Erythroblast (primary cell): ENCODE measurements at regions not wholly inside any gene's neighbourhood (a gene's known extent, or its start where the extent isn't known, plus 50 kb on each side); places are given as distances from the start of the nearest gene placed in this dataset.

Experiments used
- GATA1 ChIP-seq: IDR thresholded peaks from 2 replicates; pipeline ENCODE4 v1.6.1; 2011; ENCODE audit warnings: low read depth, mild to moderate bottlenecking, control low read depth, low read length, moderate library complexity
- POLR2A ChIP-seq: IDR thresholded peaks from 2 replicates; pipeline ENCODE4 v1.6.1; 2011; ENCODE audit warnings: mild to moderate bottlenecking, low read length

DNA sequence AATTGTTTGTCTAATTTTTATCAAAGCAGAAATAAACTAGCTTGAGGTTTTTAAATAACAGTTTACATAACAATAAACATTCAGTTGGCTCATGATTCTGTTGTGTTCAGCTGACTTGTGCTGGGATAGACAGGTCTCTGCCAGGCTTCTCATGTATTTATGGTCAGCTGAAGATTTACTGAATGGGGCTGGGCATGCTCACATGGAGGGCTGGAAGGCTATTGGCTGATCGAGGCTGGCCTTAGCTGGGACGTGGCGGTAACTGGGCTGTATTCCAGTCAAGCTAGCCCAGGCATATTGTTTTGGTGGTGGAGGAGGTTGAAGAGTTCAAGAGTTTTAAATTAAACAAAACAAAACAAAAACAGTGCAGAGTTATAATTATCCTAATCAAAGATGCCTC is 251.0 kb upstream of the MTPN start:
- TF ChIP-seq POLR2A (no peak), GATA1 (no peak)
